HG03064 (cell line): ENCODE measurements at regions not wholly inside any gene's neighbourhood (a gene's known extent, or its start where the extent isn't known, plus 50 kb on each side); places are given as distances from the start of the nearest gene placed in this dataset.
A peak's percentile ranks its signal among the peaks of the same experiment; 100 is the strongest.
"Not testable (repeated sequence)": the region's sequence is repeated elsewhere in the genome, so short reads cannot be mapped to it uniquely, and the experiment has no call there.

Experiments
- ATAC-seq: cut with Tn5 transposase; IDR thresholded peaks from one replicate; pipeline ENCODE4 v1.9.1; 2021; ENCODE audit warnings: low read depth; ENCODE audit not compliant: unreplicated experiment

DNA sequence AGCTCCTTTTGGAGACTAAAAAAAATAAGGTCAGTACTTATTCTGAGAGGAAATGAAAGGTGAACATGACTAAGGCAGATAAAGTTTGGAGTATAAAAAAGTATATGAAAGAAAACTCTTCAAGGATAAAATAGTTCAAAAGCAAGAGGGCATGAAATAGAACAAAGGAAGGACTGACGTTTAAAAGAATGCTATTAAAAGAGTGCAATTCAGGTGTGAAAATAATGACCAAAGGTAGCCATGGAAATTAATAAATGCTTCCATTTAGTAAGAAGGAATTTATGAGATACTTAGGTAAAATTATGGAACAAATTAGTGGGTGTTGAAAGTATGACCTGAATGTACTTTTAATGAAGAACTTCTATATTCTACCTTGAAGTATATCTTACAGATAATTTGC lies 128.2 kb upstream of the WDFY3 start:
- ATAC-seq = no peak

GRCh38 chr4:85102606-85103005 lies 136.1 kb upstream of the WDFY3 start:
- ATAC-seq = no peak

DNA sequence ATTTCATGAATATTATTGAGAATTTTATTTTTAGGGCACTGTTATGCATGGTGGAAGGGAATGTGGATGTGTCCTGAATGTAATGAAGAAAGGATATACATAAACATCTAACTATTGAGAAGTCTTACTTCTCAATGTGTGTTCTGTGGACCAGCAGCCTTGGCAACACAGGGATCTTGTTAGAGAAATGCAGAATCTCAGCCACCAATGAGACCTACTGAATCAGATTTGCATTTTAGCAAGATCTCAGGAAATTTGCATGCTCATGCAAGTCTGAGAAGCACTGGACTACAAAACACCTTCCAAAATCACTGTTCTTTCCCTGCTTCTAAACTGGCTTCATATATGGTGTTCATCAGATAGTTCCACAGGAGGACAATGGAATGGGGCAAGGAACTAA lies 139.7 kb upstream of the WDFY3 start:
- ATAC-seq = no peak

- no peak for ATAC-seq
These were observed 140.4 kb upstream of the WDFY3 start for GRCh38 chr4:85106805-85107336.

GRCh38 chr4:85107553-85107952 lies 141.1 kb upstream of the WDFY3 start:
- no peak for ATAC-seq

DNA sequence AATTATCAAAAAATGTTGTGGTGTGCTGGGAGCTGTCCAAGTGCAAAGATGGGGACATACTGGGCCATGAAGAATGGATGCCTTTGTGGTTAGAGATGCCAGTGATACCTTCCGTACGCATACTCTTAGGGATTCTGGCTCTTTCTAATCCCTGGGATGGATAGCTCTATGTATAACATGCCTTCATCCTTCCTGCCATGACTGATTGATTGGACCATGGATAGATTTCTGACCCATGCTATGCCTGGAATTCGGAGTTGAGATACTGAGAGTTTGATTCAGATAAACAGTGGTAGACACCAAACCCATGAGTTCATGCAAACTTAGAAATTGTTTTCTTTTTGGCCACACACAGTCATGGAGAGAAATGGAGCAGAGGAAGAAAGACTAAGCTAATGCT lies 147.2 kb upstream of the WDFY3 start:
- ATAC-seq = no peak

DNA sequence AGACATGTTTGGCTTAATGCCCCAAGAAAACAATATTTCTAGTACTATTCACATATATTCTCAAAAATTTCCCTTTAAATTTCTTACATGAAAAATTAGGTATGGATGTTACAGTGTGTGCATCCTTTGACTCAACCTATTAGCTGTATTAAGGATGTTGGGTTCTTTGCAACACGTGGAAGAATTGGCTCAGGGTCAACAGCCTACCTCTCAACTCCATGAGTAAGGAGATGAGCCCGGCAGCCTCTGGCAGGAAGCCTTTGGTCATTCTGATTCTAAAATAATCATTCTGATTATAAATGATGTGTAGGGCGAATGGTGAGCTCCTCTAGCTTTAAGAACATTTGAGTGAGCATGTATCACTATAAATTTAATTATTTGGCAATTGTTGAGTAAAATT lies 148.0 kb upstream of the WDFY3 start:
- ATAC-seq = no peak

DNA sequence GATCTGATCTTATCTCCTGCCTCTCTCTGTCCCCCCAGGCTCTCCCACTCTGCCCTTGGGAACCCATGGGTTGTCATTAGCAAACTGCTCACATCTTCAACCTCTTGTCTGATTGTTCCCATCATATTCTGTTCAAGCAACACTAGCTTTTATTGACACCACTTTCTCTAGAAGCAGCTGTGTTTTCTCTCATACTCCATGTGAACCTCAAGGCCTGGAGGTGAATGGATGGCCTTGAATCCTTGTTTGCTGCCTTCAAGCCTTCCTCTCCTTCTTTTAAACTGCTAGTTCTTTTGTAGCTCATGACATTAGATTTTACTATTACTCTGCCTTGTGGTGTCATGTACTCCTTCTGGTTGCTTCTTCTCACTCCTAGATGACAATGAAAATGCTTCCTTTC lies 149.5 kb upstream of the WDFY3 start:
- no peak for ATAC-seq

DNA sequence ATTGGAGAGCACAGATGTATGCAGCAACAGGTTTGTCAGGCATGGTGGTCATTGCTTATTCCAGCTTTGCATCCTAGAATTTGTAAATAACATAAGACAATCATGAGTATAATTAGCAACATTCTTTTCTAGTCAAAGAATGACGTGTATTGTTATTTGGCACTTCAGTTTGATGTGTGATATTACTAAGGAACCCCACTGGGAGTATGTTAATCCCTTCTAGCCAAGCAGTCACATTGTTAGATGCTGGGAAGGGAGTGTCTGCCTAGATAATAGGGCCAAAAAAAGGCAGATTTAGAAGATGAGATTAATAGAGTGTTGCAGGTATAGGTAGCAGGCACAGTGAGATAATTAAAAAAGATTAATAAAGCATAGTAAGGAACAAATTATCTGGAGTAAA lies 159.2 kb upstream of the WDFY3 start:
- no peak for ATAC-seq

- ATAC-seq = no peak
These were observed 160.6 kb upstream of the WDFY3 start for GRCh38 chr4:85126991-85127591.

GRCh38 chr4:85127653-85128052 lies 161.2 kb upstream of the WDFY3 start:
- peak; percentile 78 for ATAC-seq

DNA sequence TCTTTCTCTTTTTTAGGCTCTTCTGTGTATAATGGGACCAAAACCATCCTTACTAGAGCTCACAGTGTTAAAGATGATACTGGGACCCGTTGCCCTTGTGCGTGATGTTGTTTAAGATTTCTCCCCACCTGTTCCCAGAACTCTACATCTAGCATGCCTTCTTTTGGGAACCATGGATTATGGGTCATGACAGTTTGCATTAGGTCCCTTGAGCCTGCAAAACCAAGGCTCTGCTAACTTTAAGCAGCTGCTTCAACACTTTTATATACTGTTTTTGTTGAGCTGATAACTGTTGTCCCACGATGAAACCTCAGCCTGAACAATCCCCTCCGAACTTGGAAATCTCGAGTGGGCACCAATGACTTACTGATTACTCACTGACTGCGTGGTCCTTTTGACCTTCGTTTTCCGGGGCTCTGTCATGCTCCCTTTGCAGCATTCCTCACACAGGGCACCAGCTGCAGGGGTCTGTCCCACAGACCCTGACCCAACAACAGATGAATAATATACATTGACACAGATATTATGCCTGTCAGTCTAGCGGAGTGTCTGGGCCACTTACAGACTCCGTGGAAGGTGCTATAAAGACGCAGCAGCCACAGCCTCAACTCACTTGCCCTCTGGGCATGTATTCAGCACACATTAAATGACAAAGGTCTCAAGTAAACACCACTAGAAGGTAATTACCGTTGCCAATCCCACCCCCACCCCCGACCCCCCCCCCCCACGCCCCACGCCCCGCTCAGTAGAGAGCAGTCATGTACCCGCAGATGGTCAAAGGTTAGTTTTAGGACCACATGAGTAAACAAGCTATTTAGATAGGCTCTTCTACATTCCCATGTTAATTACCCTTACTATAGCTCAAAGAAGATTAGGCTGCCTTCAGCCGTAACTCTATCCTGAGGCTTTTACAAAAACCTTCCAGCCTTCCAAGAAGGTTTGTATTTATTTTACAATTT lies 162.0 kb upstream of the WDFY3 start:
- no peak for ATAC-seq

DNA sequence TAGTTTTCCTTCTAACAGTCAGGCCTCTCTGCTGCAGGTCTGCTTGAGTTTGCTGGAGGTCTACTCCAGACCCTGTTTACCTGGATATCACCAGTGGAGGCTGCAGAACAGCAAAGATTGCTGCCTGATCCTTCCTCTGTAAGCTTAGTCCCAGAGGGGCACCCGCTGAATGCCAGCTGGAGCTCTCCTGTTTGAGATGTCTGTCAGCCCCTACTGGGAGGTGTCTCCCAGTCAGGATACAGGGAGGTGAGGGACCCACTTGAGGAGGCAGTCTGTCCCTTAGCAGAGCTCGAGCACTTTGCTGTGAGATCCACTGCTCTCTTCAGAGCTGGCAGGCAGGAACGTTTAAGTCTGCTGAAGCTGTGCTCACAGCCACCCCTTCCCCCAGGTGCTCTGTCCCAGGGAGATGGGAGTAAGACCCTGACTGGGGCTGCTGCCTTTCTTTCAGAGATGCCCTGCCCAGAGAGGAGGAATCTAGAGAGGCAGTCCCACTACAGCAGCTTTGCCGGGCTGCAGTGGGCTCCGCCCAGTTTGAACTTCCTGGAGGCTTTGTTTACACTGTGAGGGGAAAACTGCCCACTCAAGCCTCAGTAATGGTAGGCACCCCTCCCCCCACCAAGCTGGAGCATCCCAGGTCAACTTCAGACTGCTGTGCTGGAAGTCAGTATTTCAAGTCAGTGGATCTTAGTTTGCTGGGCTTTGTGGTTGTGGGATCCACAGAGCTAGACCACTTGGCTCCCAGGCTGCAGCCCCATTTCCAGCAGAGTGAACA lies 163.1 kb upstream of the WDFY3 start:
- ATAC-seq = not testable (repeated sequence)

DNA sequence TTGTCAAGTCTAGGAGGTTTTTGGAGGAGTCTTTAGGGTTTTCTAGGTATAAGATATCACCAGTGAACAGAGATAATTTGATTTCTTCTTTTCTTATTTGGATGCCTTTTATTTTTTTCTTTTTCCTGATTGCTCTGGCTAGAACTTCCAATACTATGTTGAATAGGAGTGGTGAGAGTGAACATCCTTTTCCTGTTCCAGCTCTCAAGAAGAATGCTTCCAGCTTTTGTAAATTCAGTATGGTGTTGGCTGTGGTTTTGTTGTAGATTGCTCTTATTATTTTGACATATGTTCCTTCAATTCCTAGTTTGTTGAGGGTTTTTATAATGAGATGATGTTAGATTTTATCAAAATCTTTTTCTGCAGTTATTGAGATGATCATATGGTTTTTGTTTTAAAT lies 165.6 kb upstream of the WDFY3 start:
- ATAC-seq = no peak

- ATAC-seq = no peak
These were observed 166.1 kb upstream of the WDFY3 start for GRCh38 chr4:85132570-85132969.

GRCh38 chr4:85139749-85140148 lies 173.3 kb upstream of the WDFY3 start:
- ATAC-seq = not testable (repeated sequence)

GRCh38 chr4:85142451-85142850 lies 176.0 kb upstream of the WDFY3 start:
- no peak for ATAC-seq

DNA sequence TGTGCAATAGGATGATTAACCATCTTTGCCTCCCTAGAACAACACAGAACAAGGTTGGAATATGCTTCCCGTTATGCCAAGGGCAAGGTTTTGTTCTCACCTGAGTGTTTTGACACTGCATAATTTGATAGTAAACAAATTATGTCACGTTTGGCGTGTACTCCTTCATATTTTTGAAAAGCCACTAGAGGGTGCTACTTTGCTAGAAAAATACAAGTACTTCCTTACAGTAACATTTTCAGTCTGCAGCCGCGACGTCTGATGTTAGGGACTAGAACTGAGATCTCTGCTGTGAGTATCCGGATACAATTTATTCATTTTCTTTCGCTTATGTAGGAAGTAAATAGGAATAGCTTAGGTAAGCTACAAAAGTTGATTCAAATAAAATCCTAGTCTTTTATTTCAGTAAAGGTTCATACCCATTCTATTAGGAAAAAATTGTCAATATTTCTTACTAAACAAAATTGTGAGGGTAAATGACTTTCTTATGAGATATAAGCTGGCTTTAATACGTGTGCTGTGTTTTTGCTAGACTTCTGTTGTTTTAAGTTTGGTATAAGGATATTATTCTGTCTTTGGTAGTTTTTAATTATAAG lies 181.1 kb upstream of the WDFY3 start:
- ATAC-seq = peak; percentile 90

GRCh38 chr4:85149676-85150075 lies 183.2 kb upstream of the WDFY3 start:
- no peak for ATAC-seq

DNA sequence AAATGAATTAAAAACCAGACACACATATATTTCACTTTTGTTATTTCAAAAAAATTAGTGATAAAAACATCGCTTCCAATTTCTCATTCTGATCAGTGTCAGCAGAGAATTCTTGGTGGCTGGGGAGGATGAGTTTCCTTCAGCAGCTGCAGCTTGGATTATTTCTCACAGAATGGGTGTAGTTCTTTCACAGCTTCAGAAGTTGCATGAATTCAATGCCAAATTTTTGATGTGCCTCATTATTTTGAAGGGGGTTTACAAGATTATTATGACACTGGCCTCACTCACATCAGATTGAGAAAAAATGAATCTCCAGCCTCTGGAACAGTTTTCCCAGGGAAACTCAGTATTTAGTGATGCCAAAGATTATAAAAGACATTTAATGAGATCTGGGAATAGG lies 184.9 kb upstream of the WDFY3 start:
- ATAC-seq = no peak

GRCh38 chr4:85151786-85152185 lies 185.3 kb upstream of the WDFY3 start:
- no peak for ATAC-seq
